Left colon (tissue), 2 donors: ENCODE measurements at regions not wholly inside any gene's neighbourhood (a gene's known extent, or its start where the extent isn't known, plus 50 kb on each side); places are given as distances from the start of the nearest gene placed in this dataset.

Source experiments
- ATAC-seq: fragments of 200-7000 bp; cut with Tn5 transposase; one replicate; pipeline ENCODE4 v1.9.1; 2020; ENCODE audit warnings: mild to moderate bottlenecking, moderate library complexity
- DNase-seq, 2 donors: peaks; one replicate each; pipeline ENCODE4 v3.0.0-alpha.2; 2020
- intact Hi-C, 2 donors: fragments of 100-400 bp; cut with DNase I in 1 of 2; cut with micrococcal nuclease in 1 of 2; formaldehyde crosslinking; loops; one replicate each; pipeline versions ENCODE4 v1.11.2 to v1.14.0; 2022; cut with DNase I, micrococcal nuclease
- donor health status: DM: no; HTN: no; CAD: no.
- donor health status: DM: yes; HTN: yes; CAD: no.

DNA sequence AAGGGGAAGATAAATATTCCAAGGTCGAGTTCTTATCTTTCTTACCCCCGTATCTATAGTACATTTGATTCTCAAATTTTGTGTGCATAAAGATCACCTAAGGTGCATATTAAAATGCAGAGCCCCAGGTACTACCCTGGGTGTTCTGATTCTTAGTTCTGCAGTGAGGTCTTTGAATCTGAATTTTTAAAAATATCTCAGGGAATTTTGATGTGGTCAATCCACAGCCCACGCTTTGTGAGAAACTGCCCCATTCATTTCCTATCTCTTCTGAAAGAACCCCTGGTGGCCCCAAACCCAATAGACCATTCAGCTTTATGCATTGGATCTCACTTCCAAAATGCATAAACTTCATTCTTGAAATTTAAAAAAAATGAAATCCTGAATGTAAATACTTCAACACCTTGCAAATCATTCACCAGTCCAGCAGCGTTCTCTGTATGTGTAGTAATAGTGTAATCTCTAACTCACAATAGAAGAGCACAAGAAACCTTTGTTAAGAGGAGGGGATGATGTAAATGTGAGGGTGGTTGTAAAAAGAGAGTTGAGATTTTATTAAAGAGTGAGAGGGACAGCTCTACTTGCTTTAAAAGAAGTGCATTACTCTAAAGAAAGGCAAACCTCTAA, 108.8 kb upstream of the ZP4 start:
- ATAC-seq (no peak), DNase-seq (no peak)
- intact Hi-C loops, result no loop called here

DNA sequence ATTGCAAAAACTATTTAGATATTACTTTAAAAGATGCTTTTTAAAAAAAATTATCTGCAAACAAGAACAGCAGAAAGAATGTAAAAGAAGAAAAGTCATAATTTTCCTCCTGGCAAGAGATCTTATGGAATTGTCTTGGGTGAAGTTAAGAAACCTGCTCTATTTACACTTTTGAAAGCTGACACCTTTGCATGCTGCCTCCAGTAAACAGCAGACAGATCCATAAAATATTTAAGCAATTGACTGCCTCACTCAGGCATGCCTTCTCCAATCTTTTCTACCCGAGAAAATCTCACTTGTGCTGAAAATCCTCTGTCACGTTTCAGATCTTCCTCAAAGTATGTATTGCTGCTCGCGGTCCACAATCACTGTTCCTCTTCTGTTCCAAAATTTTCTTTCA, 107.9 kb upstream of the ZP4 start:
- ATAC-seq (no peak), DNase-seq (no peak)
- intact Hi-C loops, result no loop called here

DNA sequence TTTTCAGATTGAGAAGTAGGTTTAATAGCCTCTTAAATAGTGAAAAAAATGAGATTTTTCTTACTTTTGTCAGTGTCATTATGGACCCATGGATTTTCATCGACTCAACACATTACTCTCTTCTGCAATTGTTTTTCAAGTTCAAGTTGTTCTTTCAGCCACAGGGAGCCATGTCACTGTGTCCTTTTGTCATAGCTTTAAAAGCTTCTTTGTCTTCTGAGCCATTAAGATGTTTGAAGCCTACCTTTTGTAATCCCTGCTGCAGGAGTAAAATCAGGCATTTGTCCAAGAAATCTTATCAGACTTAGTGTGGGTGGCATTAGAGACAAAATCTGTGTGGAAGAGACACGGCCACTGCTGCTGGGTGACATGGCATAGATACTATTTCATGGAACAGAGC, 92.8 kb upstream of the ZP4 start:
- intact Hi-C loops, result no loop called here
- DNase-seq, result no peak
- no peak for ATAC-seq

DNA sequence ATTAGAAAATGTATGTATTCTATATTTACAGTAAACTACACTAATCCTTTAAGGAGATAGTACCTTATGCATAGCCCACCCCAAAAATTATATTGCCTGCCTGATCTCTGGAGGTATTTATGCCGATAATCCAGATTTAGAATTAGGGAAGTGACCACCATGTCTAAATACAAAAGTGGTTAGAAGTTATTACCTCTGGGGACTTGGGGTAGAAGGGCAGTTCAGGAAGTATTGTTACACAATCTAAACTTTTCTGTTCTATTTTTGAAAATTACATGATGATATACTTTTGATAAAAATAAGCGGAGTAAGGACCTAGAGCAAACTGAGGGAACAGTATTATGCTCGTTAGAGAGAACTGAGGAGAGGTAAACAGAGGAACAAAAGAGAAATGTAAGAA, 90.5 kb upstream of the ZP4 start:
- DNase-seq, result no peak
- ATAC-seq, result no peak
- intact Hi-C loops, result no loop called here

DNA sequence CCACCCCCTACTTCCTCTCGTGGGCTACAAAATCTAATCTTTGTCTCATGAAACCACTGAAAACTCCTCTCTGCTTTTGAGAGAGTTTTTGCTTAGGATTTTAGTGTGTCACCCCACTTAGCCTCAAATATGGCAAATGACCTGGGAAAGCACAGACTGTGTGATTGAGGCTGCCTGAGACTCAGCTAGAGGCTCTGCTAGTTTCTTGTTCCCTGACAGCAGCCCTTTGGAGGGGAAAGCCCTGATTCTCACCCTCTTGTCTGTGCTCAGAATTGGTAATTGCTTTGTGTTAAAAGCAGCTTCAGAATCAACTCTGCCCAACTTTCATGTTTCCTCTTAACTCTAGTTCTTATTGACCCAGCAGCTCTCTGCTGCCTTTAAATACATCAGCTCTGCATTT, 85.6 kb upstream of the ZP4 start:
- ATAC-seq (no peak), DNase-seq (no peak)
- intact Hi-C loops, result no loop called here

DNA sequence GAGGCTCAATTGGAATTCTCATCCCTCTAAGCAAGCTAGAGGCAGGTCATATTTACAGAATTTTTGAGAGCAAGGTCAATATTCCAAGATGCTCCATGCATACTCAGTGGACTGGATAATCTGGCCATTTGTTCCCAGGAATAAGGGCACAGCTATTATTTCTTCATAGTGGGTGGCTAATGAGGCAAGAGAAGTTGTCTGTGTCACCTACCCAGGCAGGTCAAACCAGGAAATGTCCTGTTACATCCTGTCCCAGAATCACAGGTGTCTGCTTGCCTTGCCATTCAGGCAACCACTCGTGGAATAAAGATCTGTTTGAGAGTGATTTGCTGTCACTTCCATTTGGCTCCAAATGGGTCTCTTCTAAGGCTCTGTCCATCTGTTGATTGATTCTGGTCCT, 85.2 kb upstream of the ZP4 start:
- intact Hi-C loops, result no loop called here
- ATAC-seq, result no peak

DNA sequence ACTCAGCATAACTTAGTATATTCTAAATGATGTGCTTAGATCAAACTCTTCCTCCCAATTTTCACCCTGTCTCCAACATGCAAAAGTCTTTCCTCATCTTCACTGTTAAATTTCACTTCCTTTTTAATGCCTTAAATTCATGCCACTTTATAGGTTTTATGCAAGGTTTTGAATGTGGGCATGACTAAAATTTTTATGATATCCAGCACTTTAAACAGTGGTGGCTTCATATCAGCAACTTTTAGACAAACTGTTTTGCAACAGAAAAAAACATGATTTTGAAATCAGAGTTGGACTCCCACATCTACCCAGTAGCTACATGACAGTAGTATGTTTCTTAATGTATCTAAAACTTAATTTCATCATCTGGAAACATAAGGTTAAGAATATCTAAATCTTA, 84.7 kb upstream of the ZP4 start:
- ATAC-seq (no peak), DNase-seq (no peak)
- intact Hi-C loops, result no loop called here

More for the DNA sequence above, 85.2 kb upstream of the ZP4 start:
- no peak for DNase-seq

DNA sequence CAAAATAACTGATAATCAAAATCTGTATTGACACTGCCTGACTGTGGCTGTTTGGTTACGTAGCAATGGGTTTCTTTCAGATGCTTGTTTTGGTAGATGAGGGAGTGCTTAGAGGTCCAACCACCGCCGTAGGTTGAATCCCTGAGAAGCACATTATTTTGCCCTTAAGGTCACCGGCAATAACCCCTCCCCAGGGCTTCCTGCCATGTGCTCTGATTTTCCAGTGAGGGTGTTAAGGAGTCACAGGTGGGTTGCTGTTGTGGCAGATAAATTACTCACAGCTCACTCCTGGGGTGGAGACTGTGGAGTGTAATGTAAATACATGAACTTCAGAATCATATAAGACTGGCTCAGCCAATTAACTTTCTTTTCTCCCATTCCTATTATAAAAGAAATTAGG, 81.5 kb upstream of the ZP4 start:
- DNase-seq, result no peak
- no peak for ATAC-seq
- intact Hi-C loops, result no loop called here

DNA sequence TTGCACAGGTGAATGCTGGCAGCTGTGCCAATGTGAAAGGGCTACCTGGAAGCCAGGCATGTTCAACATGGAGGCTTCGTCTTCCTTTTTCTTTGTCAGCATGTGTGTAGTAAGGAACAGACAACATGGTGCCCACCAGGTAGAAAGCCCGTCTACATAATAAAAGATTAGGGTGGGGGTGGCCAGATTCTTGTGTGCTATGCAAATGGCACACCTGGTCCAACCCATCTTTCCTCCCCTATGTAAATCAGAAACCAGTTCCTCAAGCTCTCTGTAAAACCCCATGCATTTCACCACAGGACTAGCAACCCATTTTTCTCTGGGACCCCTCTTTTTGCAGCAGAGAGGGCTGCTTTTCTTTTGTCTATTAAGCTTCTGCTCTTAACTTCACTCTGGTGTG, 72.3 kb upstream of the ZP4 start:
- no peak for DNase-seq
- no peak for ATAC-seq
- intact Hi-C loops, result no loop called here

DNA sequence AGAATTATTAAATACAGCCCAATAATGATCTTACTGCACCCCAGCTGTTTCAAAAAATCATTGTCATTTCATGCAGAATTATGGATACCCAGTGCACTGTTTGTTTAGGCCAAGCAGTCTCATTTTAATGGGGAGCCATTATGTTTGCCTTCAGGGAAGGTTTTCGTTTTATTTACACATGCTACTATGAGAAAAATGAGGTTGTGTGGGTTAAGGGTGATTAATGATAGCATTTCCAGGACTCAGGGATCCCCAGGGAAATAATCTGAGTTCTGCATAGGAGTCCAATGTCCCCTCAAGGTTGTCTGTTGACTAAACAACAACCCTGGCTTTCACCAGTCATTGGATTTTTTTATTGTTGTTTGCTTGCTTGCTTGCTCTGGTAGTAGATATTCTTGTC, 71.0 kb upstream of the ZP4 start:
- ATAC-seq (no peak), DNase-seq (no peak)
- intact Hi-C loops, result no loop called here

DNA sequence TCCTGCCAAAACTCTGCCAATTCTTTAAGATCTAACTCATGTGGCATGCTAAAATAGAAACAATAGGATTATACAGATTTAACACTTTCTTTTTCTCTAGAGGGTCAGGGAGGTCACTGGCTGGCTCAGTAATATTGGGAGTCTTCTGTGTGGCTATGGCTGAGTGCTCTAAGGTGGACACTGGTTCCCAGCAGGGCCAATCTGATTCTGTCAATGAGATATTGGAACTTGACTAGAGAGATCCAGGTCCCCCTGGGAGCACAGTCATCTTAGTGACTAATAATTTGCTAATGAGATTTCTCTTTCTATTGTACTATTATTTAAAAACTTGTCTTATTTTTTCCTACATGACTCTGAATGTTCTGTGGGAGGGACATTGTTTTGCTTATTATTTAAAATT, 69.1 kb upstream of the ZP4 start:
- DNase-seq (no peak), ATAC-seq (no peak)
- intact Hi-C loops, result no loop called here

DNA sequence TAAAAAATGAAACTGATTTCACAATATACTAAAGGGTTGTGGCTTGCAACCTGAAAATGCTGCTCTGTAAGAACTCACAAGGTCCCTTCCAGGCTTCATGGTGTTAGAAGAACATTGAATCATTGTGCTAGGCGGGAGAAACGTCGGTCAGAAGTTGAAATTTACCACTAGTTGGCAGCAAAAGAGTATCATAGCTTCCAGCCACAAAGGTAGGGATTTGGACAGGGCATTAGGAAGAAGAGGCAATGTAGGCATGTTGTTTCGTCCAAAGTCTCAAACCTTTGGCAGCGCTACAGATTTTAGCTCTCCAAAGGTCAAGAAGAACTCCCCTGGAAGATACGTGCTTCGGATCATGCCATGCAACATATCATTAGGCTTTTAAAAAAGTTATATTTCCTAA, 62.5 kb upstream of the ZP4 start:
- intact Hi-C loops, result no loop called here
- no peak for ATAC-seq
- no peak for DNase-seq
